H1 (cell line): ENCODE measurements at regions not wholly inside any gene's neighbourhood (a gene's known extent, or its start where the extent isn't known, plus 50 kb on each side); places are given as distances from the start of the nearest gene placed in this dataset.
"Not testable (repeated sequence)": the region's sequence is repeated elsewhere in the genome, so short reads cannot be mapped to it uniquely, and the experiment has no call there.

Source experiments
- CTCF ChIA-PET: fragments of 300-600 bp; sonication (Branson Sonifier 250); formaldehyde crosslinking; loops from one replicate; lab custom pipeline; 2021; ENCODE audit not compliant: partially characterized antibody; lab: Charles Lee
- POLR2A ChIA-PET: fragments of 300-600 bp; sonication (Branson Sonifier 250); formaldehyde crosslinking; loops from one replicate; lab custom pipeline; 2021; ENCODE audit warnings: inconsistent platforms; ENCODE audit not compliant: partially characterized antibody; lab: Charles Lee
- DNase-seq, 2 experiments: peaks; one replicate each; pipeline versions ENCODE4 v3.0.0 to v3.0.0-alpha.2; 2010 to 2022; ENCODE audit warnings: low spot score in 2 of 2, low read depth in 1 of 2, mixed read lengths in 1 of 2
- FAIRE-seq: peaks from 2 replicates; lab custom pipeline; 2011; peaks lifted over from hg19 to GRCh38; lab: Jason Lieb, UNC
- H2AFZ ChIP-seq: 2 replicates; pipeline ENCODE4 v1.8.1; 2012; ENCODE audit warnings: low read length, inconsistent platforms
- H2AK5ac ChIP-seq: 2 replicates; pipeline ENCODE4 v1.6.1; 2013; ENCODE audit warnings: low read depth, low read length
- H2BK120ac ChIP-seq: replicated peaks from 2 replicates; pipeline ENCODE3; 2013; ENCODE audit warnings: low read depth, low read length, inconsistent platforms
- H2BK12ac ChIP-seq: 2 replicates; pipeline ENCODE4 v1.6.1; 2013; ENCODE audit warnings: low read depth, low read length
- H2BK15ac ChIP-seq: 2 replicates; pipeline ENCODE4 v1.6.1; 2013; ENCODE audit warnings: low read length
- H2BK20ac ChIP-seq: 2 replicates; pipeline ENCODE4 v1.6.1; 2013; ENCODE audit warnings: low read length
- H2BK5ac ChIP-seq: 2 replicates; pipeline ENCODE4 v1.6.1; 2013; ENCODE audit warnings: low read depth, low read length
- H3K14ac ChIP-seq: 2 replicates; pipeline ENCODE4 v1.6.1; 2013; ENCODE audit warnings: inconsistent platforms; ENCODE audit not compliant: insufficient read length
- H3K18ac ChIP-seq: 2 replicates; pipeline ENCODE4 v1.6.1; 2013; ENCODE audit warnings: low read length; ENCODE audit errors: extremely low read depth
- H3K23ac ChIP-seq: 2 replicates; pipeline ENCODE4 v1.6.1; 2013; ENCODE audit warnings: inconsistent platforms; ENCODE audit not compliant: insufficient read length
- H3K23me2 ChIP-seq: 2 replicates; pipeline ENCODE4 v1.6.1; 2013; ENCODE audit warnings: low read depth, low read length
- H3K27ac ChIP-seq: 2 replicates; pipeline ENCODE4 v1.6.1; 2011; ENCODE audit warnings: low read depth, low read length, inconsistent platforms
- H3K27me3 ChIP-seq, 4 experiments: replicated peaks in 1 of 4; 1 replicate in 1 of 4; 2 replicates in 3 of 4; pipeline versions ENCODE4 v1.6.1 to v1.8.1; 2011 to 2013; ENCODE audit warnings: low read length in 3 of 4, mild to moderate bottlenecking in 3 of 4, inconsistent platforms in 2 of 4, mixed read lengths in 2 of 4, moderate library complexity in 1 of 4; ENCODE audit not compliant: control insufficient read depth in 3 of 4, insufficient read depth in 3 of 4; ENCODE audit errors: extremely low read depth in 1 of 4
- H3K36me3 ChIP-seq, 4 experiments: 2 replicates each; pipeline versions ENCODE4 v1.6.1 to v1.8.1; 2011 to 2013; ENCODE audit warnings: mild to moderate bottlenecking in 4 of 4, low read length in 3 of 4, moderate library complexity in 2 of 4, control low read depth in 1 of 4, inconsistent platforms in 1 of 4; ENCODE audit not compliant: insufficient read depth in 4 of 4, control insufficient read depth in 2 of 4
- H3K4ac ChIP-seq: replicated peaks from 2 replicates; pipeline ENCODE3; 2013; ENCODE audit warnings: low read length, low read depth, mixed read lengths, inconsistent platforms; ENCODE audit not compliant: insufficient read length
- H3K4me1 ChIP-seq, 4 experiments: replicated peaks in 1 of 4; 1 replicate in 1 of 4; 2 replicates in 3 of 4; pipeline versions ENCODE4 v1.6.1 to v1.8.1; 2011 to 2013; ENCODE audit warnings: low read length in 3 of 4, inconsistent platforms in 2 of 4, mixed read lengths in 1 of 4; ENCODE audit not compliant: insufficient read depth in 4 of 4, control insufficient read depth in 3 of 4
- H3K4me2 ChIP-seq, 2 experiments: 2 replicates each; pipeline versions ENCODE4 v1.6.1 to v1.8.1; 2011 to 2013; ENCODE audit warnings: low read depth in 2 of 2, low read length in 2 of 2, control low read depth in 1 of 2, inconsistent platforms in 1 of 2, mild to moderate bottlenecking in 1 of 2; ENCODE audit not compliant: insufficient read depth in 1 of 2
- H3K4me3 ChIP-seq, 4 experiments: fragments of 200-600, 300-600 bp in 1 of 4; sonication (generic), shearing (Covaris generic), sonication (Bioruptor Twin) in 1 of 4; 2 replicates each; pipeline versions ENCODE4 v1.5.1 to v1.8.1; 2011 to 2016; ENCODE audit warnings: low read length in 4 of 4, low read depth in 3 of 4, control low read depth in 2 of 4, inconsistent platforms in 2 of 4, mild to moderate bottlenecking in 2 of 4, mixed read lengths in 1 of 4, moderate library complexity in 1 of 4; ENCODE audit not compliant: insufficient read depth in 2 of 4; ENCODE audit errors: extremely low read depth in 1 of 4
- H3K56ac ChIP-seq: replicated peaks from 2 replicates; pipeline ENCODE3; 2013; ENCODE audit warnings: low read depth, mild to moderate bottlenecking, mixed read lengths, low read length, inconsistent platforms; ENCODE audit not compliant: insufficient read length
- H3K79me1 ChIP-seq: 2 replicates; pipeline ENCODE4 v1.6.1; 2013; ENCODE audit warnings: low read depth, low read length, control low read depth
- H3K79me2 ChIP-seq, 2 experiments: 2 replicates each; pipeline versions ENCODE4 v1.6.1 to v1.8.1; 2012 to 2013; ENCODE audit warnings: low read length in 2 of 2, mild to moderate bottlenecking in 2 of 2, inconsistent platforms in 1 of 2; ENCODE audit not compliant: insufficient read depth in 2 of 2, control insufficient read depth in 1 of 2
- H3K9ac ChIP-seq, 4 experiments: replicated peaks in 1 of 4; 1 replicate in 1 of 4; 2 replicates in 3 of 4; pipeline versions ENCODE4 v1.6.1 to v1.8.1; 2011 to 2013; ENCODE audit warnings: low read depth in 3 of 4, low read length in 3 of 4, control low read depth in 2 of 4, mild to moderate bottlenecking in 2 of 4, moderate library complexity in 2 of 4, inconsistent platforms in 1 of 4; ENCODE audit errors: extremely low read depth in 1 of 4
- H3K9me3 ChIP-seq, 2 experiments: 2 replicates each; pipeline versions ENCODE4 v1.6.1 to v1.8.1; 2012 to 2013; ENCODE audit warnings: mild to moderate bottlenecking in 2 of 2, moderate library complexity in 2 of 2, control low read depth in 1 of 2, inconsistent platforms in 1 of 2, low read depth in 1 of 2, low read length in 1 of 2, mixed read lengths in 1 of 2; ENCODE audit not compliant: insufficient read depth in 2 of 2
- H4K20me1 ChIP-seq, 2 experiments: replicated peaks in 1 of 2; 2 replicates each; pipeline versions ENCODE3 to v1.8.1; 2011 to 2013; ENCODE audit warnings: inconsistent platforms in 2 of 2, low read length in 2 of 2, mild to moderate bottlenecking in 1 of 2; ENCODE audit not compliant: insufficient read depth in 2 of 2, control insufficient read depth in 1 of 2
- H4K5ac ChIP-seq: 2 replicates; pipeline ENCODE4 v1.6.1; 2013; ENCODE audit warnings: low read length, low read depth, mixed read lengths, inconsistent platforms; ENCODE audit not compliant: insufficient read length
- H4K8ac ChIP-seq: 2 replicates; pipeline ENCODE4 v1.8.0; 2013; ENCODE audit warnings: mild to moderate bottlenecking, moderate library complexity, low read length, inconsistent platforms; ENCODE audit not compliant: insufficient read depth; ENCODE audit errors: extremely low read depth
- H4K91ac ChIP-seq: replicated peaks from 2 replicates; pipeline ENCODE3; 2013; ENCODE audit warnings: low read length, mixed read lengths, inconsistent platforms; ENCODE audit not compliant: insufficient read length
- WGBS, 2 experiments: shearing (Covaris generic) in 1 of 2; methylation state at CpG; one replicate each; pipeline versions ENCODE4 v1.1.6 to v1.1.7; 2013 to 2015; ENCODE audit warnings: low lambda C conversion rate in 2 of 2, mixed read lengths in 2 of 2, inconsistent platforms in 1 of 2, low coverage in 1 of 2, missing lambda C conversion rate in 1 of 2; ENCODE audit not compliant: insufficient replicate concordance in 2 of 2, insufficient coverage in 1 of 2, insufficient read length in 1 of 2; ENCODE audit errors: extremely low coverage in 1 of 2, missing lambda C conversion rate in 1 of 2; 5-methylcytosine and 5-hydroxymethylcytosine counted together

GRCh38 chr4:179726491-179726890 is 2284.3 kb upstream of the AGA start:
- POLR2A ChIA-PET, H3K79me1 ChIP-seq, H4K8ac ChIP-seq, H3K4ac ChIP-seq, H3K23me2 ChIP-seq, H4K5ac ChIP-seq, H3K79me2 ChIP-seq, H3K14ac ChIP-seq, H3K36me3 ChIP-seq, H3K23ac ChIP-seq, CTCF ChIA-PET, H4K20me1 ChIP-seq, H2BK5ac ChIP-seq, FAIRE-seq, H3K27me3 ChIP-seq, H3K18ac ChIP-seq, H3K27ac ChIP-seq, H3K9me3 ChIP-seq, H3K9ac ChIP-seq, H3K4me1 ChIP-seq, H4K91ac ChIP-seq, H2BK15ac ChIP-seq, H3K56ac ChIP-seq, H2BK12ac ChIP-seq, H2BK20ac ChIP-seq, H2AFZ ChIP-seq, H3K4me2 ChIP-seq, H3K4me3 ChIP-seq, H2BK120ac ChIP-seq, DNase-seq, H2AK5ac ChIP-seq: not testable (repeated sequence)
- 88% methylated on average over 6 of the region's 6 CpGs; no CpG with 5 or more reads in 1 of the 2 experiments for WGBS, 2 experiments
